Stimulated activated CD4-positive, alpha-beta T cell treated with anti-CD3 and anti-CD28 coated beads, Interleukin-15, amount 100 ng/mL, for 48 hours (primary cell): ENCODE measurements at regions not wholly inside any gene's neighbourhood (a gene's known extent, or its start where the extent isn't known, plus 50 kb on each side); places are given as distances from the start of the nearest gene placed in this dataset.
"Not testable (repeated sequence)": the region's sequence is repeated elsewhere in the genome, so short reads cannot be mapped to it uniquely, and the experiment has no call there.

Experiments used
- DNase-seq, 2 donors: peaks; one replicate each; pipeline ENCODE4 v3.0.0-alpha.2; 2020; ENCODE audit warnings: low read depth in 2 of 2

- no peak for DNase-seq
These were observed 657.6 kb downstream of the LMO4 start for GRCh38 chr1:87986130-87986866.

- no peak for DNase-seq
These were observed 660.7 kb downstream of the LMO4 start for GRCh38 chr1:87989346-87989745.

- not testable (repeated sequence) for DNase-seq
These were observed 663.9 kb downstream of the LMO4 start for GRCh38 chr1:87992536-87992935.

GRCh38 chr1:87993051-87993450, 664.4 kb downstream of the LMO4 start:
- DNase-seq = no peak

GRCh38 chr1:87999852-88000251, 671.2 kb downstream of the LMO4 start:
- DNase-seq = no peak

DNA sequence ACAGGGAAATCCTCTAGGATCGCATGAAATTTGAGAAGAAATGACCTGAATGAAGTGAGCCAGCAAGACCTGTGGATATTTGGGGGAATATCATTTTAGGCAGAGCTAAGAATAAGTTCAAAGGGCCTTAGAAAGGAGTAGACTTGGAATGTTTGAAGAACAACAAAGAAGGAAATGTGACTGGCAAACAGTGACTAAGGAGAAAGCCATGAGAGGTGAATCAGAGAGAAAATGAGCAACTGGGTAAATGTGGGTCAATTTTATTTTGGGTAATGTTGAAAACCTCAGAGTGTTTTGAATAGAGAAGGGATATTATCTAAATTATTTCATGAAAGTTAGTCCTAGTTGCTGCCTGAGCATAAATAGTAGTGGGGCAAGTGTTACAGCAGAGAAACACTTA, 672.8 kb downstream of the LMO4 start:
- DNase-seq = no peak

- DNase-seq = no peak
These were observed 674.6 kb downstream of the LMO4 start for GRCh38 chr1:88003255-88003654.

- no peak for DNase-seq
These were observed 674.2 kb upstream of the PKN2 start for GRCh38 chr1:88009916-88010315.

- DNase-seq = no peak
These were observed 670.6 kb upstream of the PKN2 start for GRCh38 chr1:88013485-88013884.

- DNase-seq = no peak
These were observed 669.9 kb upstream of the PKN2 start for GRCh38 chr1:88014131-88014530.

GRCh38 chr1:88016947-88017346, 667.1 kb upstream of the PKN2 start:
- DNase-seq = no peak

DNA sequence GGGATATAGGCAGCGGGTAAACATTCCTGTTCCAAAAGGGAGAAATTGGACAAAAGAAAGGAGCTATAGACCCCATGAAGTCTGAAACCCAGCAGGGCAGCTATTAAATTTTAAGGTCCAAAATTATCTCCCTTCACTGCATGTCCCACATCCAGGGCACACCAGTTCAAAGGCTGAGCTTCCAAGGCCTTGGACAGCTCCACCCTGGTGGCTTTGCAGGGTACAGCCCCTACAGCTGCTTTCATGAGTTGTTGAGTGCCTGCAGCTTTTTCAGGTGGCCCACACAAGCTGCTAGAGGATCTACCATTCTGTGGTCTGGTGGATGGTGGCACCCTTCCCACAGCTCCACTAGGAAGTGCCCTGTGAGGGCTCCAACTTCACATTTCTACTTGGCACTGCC, 662.5 kb upstream of the PKN2 start:
- no peak for DNase-seq

DNA sequence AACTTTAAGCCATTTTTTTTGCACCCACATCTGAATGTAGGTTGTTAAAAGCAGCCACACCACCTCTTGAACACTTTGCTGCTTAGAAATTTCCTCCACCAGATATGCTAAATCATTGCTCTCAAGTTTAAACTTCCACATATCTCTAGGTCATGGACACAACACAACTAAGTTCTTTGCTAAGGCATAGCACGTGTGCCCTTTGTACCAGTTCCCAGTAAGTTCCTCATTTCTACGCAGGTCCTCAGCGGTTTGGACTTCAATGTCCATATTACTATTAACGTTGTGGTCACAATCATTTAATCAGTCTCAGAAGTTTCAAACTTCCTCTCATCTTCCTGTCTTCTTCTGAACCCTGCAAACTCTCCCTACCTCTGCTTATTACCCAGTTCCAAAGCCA, 661.6 kb upstream of the PKN2 start:
- no peak for DNase-seq

DNA sequence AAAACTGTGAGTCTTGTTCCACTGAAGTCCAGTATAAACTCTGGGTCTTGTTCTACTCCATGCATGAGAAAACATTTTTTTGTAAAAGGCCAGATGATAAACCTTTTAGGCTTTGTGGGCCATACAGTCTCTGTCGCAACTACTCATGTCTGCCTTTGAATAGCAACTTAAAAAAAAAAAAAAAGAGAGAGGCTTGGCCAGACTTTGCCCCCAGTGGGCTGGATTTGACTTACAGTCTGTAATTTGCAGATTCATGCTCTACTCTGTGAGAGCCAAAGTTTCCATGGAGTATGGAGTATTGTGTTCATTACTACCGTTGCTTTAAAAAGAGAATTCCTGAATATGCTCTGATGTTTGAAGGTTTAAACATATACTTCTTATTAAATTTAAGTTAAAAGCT, 654.9 kb upstream of the PKN2 start:
- DNase-seq = no peak

- DNase-seq = no peak
These were observed 654.2 kb upstream of the PKN2 start for GRCh38 chr1:88029899-88030298.

GRCh38 chr1:88035578-88035977, 648.5 kb upstream of the PKN2 start:
- DNase-seq = no peak

DNA sequence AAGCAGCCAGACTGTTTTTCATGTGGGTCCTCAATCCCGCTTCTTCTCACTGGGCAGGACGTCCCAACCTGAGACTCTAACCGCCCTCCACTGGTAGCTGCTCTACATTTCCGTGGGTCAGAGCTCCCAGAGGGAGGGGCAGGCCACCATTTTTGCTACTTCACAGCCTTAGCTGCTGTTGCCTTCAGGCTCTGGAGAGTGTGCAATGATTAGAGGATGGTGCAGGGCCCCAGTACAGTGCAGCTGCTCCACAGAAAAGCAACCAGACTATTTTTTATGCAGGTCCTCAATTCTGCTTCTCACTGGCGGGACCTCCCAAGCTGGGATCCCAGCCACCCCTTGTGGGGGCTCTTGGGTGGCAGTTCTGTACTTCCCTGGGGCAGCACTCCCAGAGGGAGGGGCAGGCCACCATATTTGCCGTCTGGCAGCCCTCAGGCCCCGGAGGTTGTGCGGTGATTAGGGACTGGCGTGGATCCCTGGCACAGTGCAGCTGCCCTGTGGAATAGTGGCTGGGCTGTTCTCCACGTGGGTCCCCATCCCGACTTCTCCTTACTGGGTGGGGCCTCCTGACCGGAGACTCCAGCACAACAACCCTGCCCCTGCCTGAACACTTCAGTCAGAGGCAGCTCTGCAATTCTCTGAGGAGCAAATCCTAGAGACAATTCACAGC, 647.6 kb upstream of the PKN2 start:
- no peak for DNase-seq

DNA sequence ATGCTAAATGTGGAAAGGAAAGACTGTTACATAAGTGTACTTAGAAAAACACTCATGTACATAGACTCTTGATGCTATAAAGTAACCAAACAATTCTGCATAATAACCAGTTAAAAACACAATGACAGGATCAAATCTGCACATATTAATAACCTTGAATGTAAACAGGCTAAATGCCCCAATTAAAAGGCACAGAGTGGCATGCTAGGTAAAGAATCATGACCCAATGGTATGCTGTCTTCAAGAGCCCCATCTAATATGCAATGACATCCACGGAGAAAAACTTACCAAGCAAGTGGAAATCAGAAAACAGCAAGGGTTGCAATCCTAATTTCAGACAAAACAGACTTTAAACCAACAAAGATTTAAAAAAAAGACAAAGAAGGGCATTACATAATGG, 644.8 kb upstream of the PKN2 start:
- DNase-seq = no peak

- DNase-seq = no peak
These were observed 640.2 kb upstream of the PKN2 start for GRCh38 chr1:88043834-88044233.

- no peak for DNase-seq
These were observed 631.9 kb upstream of the PKN2 start for GRCh38 chr1:88052167-88052566.

GRCh38 chr1:88053065-88053464, 631.0 kb upstream of the PKN2 start:
- DNase-seq = no peak

DNA sequence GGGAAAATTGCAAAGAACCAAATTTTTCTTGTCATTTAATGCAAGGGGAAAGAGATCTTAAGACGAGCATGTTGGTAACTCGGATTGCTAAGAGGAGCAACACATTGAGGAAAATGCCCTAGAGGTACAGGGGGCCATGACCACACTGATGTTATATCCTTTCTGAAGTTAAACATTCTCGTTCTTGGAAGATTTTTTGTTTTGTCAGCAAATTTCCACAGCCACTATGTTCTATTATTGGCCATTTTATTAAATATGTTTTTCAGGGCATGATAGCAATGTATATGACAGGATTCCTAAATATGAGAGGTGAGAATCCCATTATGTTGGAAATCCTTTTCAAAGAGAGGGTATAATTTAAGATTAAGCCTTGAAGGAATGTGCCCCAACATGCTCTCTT, 627.2 kb upstream of the PKN2 start:
- no peak for DNase-seq

DNA sequence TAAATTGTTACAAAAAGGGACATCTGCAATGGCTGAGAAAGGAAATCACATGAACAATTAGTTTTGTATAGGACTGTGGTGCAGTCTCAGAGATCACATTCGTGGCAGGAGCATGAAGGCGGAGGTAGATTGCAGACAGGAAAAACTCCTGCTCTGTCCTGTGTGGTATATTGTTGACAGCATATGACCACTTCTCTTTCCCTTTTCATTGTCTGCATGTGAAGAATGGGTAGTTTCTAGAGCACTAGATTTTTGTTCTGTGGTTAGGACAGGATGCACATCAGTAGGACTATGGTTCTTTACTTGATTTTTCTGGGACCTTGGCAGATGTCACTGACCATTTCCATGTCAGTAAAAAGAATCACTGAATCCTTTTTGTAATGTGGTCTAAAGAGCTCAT, 625.9 kb upstream of the PKN2 start:
- DNase-seq = no peak
